ENCODE measurements at regions not wholly inside any gene's neighbourhood (a gene's known extent, or its start where the extent isn't known, plus 50 kb on each side); places are given as distances from the start of the nearest gene placed in this dataset.
"Not testable (repeated sequence)": the region's sequence is repeated elsewhere in the genome, so short reads cannot be mapped to it uniquely, and the experiment has no call there.

DNA sequence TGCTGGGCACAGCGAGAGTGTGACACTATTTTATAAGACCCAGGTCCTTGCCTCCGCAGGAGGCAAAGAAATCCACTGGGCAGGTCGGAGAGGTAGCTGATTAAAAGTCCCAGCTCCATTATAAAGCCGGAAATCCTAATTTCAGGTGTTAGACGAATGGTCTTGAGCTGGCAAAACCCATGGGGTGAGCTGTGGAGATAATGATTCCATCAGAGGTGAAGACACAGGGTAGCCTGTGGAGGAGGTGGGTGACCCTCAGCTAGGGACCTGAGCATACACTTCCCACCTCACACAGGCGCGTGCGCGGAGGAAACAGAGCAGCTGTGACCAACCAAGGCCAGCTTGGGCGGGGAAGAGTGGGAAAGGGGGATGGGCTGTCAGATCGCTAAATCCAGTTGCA, 201.7 kb upstream of the CXCR4 start:
- DNase-seq = no peak

DNA sequence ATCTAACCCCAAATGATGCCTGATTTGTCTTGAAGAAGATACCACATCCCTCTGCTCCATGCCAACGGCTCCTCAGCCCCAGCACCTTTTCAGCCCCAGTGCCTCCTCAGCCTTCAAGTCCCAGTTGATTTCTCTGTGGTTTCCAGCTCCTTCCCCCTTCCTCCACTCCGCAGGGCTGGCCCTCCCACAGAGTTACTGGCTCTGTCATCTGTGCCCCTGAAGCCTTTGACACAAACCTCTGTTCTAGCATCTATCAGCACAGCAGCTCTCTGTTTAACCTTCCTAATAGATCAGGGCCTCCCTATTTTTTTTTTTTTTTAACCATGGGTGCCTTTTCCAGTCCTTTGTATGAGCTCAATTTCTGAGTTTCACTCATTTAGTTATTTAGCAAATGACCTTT, 201.3 kb upstream of the CXCR4 start:
- no peak for DNase-seq

DNA sequence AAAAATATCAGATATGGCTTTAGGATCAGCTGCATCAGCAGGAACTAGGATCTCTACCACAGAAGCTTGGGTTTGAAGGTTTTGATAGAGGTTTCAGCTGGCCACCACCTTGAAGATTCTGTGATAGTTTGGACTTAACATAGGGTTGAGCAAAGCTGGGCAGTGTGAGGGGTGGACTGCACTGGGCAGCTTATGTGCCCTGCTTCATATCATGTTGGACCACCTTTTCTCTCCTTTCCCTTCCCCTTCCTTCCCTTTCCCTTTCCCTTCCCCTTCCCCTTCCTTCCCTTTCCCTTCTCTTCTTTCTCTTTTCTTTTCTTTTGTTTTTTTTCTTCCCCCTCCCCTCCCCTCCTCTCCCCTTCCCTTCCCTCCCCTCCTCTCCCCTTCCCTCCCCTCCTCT, 196.3 kb upstream of the CXCR4 start:
- no peak for DNase-seq

DNA sequence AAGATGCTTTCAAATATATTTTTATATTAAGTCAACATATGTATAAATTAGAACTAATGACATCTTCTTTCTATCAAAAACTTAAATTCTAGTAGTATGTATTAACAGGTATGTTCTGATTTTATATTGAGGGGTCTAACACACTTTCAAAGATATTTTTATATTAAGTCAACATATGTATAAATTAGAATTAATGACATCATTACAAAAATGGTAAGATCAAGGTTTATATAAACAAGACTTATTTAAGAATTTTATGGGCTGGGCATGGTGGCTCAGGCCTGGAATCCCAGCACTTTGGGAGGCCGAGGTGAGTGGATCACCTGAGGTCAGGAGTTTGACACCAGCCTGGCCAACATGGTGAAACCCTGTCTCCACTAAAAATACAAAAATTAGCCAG, 194.6 kb upstream of the CXCR4 start:
- DNase-seq = not testable (repeated sequence)

DNA sequence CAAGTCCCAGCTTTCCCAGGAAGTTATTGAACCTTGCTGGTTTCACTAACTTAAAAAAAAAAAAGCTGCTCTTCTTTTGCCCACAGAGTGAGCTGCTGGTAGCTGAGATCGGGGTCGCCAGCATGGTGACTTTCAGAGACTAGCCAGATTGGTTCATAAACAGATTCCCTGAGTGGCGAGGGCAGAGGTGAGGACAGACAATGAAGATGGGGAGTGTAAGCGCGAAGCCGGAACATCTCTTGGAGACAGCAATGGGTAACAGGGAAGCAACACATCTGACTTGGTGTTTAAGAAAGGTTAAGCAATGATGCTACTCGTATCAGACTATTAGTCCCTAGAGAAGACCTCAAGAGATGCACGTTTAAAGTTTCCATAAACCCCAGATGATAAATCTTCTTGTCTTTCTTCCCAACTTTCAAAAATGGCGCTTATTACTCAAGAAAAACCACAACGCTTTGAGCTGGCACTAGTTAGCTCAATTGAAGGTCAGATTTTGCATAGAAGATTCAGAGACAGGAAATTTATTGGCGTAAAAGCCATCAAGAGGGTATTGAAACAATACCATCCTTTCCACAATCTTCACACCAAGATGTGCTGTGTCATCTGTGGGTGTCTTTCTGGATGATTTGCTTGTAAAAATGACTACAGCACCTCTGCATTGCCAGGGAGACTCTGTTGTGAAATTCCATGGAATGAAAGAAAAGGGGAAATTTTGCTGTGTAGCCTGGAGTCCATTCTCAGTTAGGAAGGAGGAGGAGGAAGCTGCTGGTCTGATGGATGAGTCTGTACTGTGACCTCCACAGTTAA, 193.1 kb upstream of the CXCR4 start:
- DNase-seq = no peak

DNA sequence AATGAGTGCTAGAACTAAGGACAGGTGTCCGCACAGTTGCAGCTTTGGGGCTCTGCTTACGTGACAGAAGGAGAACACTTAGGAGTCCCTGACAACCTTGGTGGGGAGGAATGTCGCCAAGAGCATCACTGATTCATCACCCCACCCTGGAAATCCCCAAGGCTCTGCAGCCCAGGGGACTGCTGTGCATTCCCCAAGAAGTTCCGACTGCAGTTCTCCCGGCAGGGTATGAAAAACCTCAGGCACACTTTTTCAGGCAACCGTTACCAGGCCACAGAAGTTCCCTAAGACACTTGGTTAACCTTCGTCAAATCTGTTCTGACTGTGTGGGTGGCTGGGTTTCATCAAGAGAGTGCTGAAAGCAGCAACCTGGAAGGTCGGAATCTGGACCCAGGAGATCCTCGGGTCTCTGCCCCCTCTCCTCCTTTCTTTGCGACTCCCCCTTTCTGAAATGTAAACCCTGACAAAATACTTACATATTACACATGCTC, 192.1 kb upstream of the CXCR4 start:
- DNase-seq = no peak

DNA sequence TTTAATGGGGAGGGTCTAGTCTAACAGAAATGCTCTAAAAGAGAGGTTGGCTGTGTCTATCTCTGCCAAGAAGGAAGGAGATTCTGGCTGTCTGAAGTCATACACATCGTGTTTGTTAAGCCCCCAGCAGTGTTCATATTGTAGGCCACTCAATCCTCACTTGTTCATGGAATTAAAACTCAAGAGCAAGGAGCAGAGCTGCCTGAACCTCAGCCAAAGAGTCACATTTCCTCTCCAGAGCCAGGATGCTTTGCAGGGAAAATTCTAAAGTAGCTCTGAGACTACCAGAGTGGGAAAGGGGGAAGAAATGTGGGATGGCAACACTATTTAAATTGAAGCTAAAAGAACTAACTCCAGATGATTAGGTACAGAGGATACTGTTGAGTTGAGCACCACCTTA, 190.7 kb upstream of the CXCR4 start:
- DNase-seq = no peak

DNA sequence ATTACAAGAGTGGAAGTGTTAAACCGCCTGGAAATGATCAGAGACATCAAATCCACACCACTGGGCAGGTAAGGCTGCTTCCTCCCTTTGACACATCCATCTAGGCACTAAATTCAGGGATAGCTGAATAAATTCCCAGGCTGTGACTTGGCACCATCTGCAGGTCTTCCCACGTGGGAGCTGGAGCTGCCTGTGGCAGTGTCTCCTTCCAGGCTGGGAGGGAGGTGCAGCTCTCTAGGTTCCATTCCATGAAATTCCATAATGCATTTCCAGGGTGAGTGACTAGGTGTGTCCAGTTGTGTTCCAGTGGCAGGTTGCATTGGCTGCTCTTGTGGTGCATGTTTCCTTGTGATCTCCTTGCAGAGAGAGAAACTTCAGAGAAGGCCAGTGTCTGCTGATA, 188.9 kb upstream of the CXCR4 start:
- no peak for DNase-seq

DNA sequence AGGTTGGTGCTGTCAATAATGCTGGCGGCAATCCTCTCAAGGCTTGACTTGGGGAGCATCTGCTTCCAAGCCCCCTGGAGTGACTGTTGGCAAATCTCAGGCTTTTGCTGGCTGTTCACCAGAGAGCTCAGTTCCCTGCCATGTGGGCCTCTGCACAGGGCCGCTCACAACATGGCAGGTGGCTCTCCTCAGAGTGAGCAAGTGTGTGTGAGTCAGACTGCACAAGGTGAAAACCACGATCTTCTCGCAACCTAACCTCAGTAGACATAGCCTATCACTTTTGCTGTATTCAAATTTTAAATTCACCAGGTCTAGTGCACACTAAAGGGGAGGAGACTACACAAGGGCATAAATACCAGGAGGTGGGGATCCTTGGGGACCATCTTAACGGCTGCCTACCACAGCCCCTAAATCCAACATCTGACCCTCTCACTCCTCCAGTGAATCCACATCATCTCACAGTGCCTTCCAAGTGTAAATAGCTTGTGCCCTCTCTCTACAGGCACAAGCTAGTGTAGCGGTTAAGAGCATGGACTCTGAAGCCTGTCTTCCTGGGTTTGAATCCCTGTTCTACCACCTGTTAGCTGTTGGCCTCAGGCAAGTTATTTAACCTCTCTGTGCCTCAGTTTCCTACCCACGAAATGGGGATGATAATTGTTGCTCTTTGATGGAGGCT, 187.7 kb upstream of the CXCR4 start:
- DNase-seq = no peak

DNA sequence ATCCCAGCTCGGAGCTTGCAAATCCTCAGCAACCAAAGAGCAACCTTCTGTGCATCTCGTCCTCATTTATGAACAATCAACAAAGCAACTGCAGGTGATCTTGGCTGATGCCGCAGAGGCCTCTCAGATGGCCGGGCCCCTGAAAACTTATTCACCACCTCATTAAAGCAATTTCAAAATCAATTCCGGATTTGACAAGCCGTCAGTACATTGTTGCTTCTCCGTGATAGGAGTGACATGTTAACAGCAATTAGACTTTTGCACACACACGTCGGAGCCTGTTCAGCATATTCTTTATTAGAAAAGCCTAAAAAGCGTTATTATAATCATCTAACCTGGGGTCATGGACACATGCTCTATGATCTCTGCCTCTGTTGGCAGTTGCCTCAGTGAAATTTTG, 183.1 kb upstream of the CXCR4 start:
- no peak for DNase-seq

DNA sequence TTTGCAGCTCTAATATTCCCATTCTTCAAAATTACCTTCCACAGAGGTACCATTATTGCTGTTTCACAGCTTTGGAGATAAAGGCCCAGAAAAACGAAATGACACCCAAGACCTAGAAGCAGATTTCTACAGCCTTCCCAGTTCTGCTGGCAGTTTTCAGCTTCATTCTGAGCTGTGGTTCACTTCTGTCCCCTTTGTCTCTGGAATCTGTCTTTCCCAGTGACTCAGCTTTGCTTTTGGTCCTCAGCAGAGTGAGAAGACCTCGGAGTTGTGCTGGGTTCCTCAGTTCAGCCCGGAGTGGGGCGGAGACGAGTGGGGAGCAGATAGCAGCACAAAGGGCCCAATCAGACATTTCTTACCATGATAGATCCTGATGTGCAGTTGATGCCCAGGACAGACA, 180.7 kb upstream of the CXCR4 start:
- no peak for DNase-seq

DNA sequence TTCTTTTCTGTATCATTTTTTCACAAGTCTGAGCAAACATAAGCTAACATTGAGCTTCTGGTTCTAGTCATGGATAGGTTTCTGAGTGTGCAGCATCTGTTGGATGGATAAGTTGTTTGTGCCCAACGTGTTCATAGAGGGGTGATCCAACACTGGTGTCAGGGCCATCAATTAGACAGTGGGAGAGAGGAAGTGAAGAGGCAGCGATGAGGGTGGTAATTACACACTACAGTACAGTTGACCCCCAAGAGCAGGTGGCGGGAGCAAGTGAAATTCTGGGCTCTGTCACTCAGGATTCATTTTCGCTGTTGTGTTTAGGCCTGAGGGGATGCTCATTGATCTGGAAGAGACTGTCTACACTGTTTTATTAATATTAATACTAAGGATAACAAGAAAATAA, 180.0 kb upstream of the CXCR4 start:
- no peak for DNase-seq

DNA sequence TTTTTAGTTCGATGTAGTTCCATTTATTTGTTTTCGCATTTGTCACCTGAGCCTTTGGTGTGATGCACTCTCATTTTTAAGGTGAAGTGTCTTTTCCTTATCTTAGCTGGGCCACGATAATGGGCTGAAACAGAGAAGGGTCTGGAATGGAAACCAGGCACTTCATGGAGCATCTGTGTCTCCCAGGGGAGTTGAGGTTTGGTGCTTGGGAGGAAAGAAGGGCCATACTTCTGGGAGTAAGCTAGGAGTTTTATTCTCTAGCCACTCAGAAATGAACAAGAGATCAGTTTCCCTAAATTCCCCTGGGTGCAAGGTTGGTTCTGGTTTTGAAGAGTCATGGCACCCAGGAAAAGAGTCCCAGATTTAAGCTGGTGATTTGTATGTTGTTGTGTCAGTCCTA, 179.4 kb upstream of the CXCR4 start:
- DNase-seq = peak in 1 of 2 experiments; percentile 20

DNA sequence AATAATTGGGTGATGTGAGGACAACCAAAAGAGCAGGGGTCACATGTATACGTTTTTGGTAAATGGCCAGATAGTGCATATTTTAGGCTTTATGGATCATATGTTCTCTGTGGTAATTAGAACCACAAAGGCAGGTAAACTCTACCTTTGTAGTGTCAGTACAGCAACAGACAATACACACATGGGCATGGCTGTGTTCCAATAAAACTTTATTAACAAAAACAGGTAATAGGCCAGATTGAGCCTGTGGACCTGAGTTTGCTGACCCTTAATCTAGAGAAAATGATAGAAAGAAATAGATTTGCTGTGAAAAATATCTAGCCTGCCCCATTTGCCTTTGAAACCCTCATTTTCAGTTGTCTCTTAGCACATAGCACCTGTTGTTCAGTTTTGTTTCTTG, 177.2 kb upstream of the CXCR4 start:
- no peak for DNase-seq

DNA sequence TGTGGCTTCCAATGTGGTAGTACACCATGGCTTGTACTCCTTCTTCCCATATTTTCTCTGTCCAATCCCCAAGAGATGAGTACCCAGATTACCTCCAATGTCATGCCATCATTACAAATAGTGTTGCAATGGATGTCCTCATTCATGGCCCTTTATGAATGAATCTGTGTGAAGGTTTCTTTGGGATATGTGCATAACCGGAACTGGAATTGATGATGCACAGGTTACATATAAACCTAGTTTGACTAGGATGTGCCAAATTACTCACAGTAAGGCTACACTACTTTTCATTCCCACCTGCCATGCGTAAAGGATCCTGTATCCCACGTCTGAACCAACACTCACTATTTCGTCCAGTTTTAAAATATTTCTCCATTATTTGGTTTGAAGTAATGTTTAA, 173.9 kb upstream of the CXCR4 start:
- DNase-seq = no peak

DNA sequence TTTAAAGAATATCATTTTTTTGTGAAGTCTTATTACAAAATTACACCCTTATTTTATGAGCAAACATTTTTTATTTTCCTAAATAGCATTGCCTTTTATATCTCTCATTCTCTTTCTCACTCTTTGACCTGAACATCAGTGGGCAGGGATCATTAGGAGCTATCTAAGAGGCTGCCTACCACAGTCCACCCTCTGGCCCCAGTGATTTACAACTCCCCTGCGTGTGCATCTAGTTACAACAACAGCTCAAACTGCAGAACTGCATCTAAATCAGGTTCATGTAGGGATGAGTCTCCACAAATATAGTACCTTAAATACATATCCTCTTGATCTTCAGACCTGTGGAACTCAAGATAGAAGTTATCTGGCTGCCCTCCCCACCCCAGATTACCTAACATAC, 172.4 kb upstream of the CXCR4 start:
- no peak for DNase-seq

DNA sequence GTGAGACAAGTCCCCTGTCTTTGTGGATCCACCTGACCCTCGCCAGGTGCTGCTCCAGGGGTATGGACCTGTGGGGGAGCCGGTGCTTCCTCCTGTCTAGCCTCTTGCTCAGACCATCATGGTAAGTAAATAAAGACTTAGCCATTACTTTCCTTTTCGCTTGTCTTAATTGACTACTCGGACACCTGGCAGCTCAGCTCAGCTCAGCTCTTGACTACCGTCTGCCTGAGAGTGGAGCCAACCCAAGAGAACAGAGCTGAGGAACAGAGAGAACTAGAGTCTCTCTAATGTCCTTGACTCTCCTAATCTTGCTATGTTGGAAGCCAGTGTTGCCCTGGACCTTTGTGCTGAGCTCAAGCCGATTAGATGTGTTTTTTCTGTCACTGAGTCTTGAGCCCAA, 170.3 kb upstream of the CXCR4 start:
- no peak for DNase-seq

DNA sequence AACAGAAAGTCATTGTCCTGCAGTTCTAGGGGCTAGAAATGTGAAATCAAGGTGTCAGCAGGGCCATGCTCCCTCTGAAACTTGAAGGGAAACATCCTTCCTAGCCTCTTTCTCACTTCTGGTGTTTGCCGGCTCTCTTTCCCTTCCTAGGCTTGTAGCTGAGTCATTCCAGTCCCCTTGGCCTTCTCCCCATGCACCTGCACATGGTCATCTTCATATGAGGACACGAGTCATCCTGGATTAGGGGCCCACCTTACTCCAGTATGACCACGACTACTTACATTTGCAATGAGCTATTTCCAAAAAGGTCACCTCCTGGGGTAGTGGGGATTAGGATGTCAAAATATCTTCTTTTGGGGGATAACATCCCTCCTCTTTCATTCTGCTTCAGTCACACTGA, 168.5 kb upstream of the CXCR4 start:
- no peak for DNase-seq

DNA sequence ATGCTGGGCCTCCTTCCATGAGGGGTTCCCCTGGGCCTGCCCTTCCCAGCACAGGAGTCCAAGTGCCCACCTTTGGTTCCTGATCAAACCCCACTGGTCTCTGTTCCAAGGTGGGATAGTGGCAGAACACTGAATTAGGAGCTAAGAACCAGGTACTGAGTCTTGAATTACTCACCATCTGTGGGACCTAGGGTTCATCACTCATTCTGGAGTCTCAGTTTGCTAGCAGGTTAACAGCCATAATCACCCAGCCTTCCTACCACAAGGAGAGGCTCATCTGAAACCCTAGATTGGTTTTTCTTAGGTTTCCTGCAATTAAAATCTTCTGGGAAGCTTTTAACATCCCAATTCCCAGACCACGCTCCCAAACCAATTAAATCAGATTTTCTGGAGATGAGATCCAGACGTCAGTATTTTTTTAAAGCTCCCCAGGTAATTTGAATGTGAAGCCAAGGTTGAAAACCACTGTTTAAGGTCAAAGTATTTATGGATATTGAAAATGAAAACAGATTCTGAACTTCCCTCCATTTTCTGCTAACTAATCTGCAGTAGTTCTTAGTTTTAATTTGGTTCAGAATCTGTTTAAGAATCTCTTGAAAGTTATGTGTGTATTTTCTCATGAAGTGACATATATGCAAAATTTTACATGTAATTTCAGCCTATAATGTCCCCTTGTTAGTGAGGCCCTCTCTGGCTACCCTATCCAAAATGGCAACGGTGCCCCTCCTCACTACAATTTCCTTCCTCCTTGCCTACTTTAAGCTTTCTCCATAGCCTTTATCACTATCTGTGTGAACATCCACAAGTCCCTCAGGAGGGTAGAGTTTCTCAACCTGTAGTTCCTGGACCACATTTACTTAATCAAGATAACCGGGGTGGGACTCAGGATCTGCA, 166.5 kb upstream of the CXCR4 start:
- no peak for DNase-seq

DNA sequence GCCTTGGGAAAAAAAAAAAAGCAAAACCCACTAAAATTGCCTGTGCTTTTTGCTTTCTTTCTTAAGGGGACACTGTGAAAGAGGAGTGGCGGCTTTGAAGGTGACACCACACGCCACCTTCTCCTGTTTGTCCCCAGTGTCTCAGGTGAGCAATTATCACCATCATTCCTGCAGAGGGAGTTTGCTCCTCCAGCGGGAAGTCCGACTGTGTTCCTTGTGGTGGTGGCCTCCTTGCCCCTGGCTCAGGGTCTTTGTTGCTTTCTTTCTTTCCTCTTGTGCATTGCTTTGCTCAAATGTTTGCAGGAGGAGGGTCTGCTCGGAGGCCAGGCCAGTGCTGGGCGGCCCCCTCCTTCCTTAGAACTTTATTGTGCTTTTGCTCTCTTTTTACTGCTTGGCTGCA, 164.3 kb upstream of the CXCR4 start:
- no peak for DNase-seq

DNA sequence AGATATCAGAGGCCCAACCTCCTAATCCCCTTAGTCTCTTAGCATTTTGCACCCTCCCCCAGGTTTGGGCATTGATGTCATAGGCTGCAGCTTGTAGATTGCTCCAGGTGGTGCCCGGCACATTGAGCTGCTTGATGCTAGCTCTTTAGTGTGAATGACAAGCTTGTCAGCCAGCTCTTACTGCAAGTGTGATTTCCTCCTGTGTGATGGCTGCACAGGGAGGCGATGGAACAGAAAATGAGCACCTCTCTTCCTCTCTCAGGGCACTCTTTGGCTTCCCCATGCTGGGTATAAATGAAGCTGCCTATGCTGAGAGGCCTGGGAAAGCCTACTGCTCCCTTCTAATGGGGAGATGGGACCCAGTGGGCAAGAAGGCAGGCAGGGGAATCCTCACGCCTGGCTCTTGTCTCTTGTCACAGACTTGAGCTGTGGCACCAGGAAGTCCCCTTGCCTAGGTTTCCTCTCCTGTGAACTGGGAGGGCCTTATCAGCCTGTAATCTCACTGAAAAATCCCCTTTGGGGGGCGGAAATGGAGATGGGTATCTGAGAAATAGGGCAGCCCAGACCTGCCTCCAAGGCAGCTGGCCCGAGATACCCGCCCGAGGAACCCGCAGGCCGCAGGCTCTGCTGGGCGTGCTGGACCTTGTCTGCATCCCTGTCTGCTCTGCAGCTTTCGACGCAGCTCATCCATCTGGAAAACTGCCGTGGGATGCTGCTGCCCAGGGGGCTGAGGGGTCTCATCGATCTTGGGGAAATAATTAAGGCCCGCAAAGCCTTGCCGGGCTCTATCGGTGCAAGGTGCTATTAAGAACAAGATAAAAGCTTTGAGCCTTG, 163.5 kb upstream of the CXCR4 start:
- DNase-seq = no peak

DNA sequence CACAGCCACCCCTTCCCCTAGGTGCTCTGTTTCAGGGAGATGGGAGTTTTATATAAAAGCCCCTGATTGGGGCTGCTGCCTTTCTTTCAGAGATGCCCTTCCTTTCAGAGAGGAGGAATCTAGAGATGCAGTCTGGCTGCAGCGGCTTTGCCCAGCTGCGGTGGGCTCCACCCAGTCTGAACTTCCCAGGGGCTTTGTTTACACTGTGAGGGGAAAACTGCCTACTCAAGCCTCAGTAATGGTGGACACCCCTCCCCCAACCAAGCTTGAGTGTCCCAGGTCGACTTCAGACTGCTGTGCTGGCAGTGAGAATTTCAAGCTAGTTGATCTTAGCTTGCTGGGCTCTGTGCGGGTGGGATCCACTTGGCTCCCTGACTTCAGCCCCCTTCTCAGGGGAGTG, 148.4 kb upstream of the CXCR4 start:
- DNase-seq = not testable (repeated sequence)

DNA sequence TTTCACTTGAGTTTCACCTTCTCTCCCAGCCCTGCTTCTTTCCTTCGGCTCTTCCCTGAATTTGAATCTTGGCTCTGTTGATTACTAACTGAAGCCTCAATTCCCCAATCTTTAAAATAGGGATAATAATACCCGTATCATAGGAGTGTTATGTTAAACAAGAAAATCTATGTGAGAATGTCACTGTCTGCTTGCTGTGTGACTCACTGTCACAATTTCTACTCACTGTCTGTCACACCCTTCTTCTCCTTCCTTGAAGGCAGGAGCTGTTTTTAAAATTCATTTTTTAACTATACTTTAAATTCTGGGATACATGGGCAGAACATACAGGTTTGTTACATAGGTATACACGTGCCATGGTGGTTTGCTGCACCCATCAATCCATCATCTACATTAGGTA, 141.6 kb upstream of the CXCR4 start:
- no peak for DNase-seq
